Endodermal cell (in vitro differentiated cells): ENCODE measurements at regions not wholly inside any gene's neighbourhood (a gene's known extent, or its start where the extent isn't known, plus 50 kb on each side); places are given as distances from the start of the nearest gene placed in this dataset.
A peak's percentile ranks its signal among the peaks of the same experiment; 100 is the strongest.

Experiments used
- DNase-seq: peaks from one replicate; pipeline ENCODE4 v3.0.0-alpha.2; 2017
- H3K27ac ChIP-seq: 2 replicates; pipeline ENCODE4 v1.5.1; 2013; ENCODE audit warnings: mild to moderate bottlenecking, low read depth, low read length, moderate library complexity
- H3K27me3 ChIP-seq: 2 replicates; pipeline ENCODE4 v1.6.1; 2013; ENCODE audit warnings: mild to moderate bottlenecking, low read length, moderate library complexity; ENCODE audit not compliant: insufficient read depth, control insufficient read depth, poor library complexity, severe bottlenecking
- H3K36me3 ChIP-seq: 2 replicates; pipeline ENCODE4 v1.7.0; 2013; ENCODE audit warnings: mild to moderate bottlenecking, low read length, moderate library complexity; ENCODE audit not compliant: control insufficient read depth, insufficient read depth
- H3K4me1 ChIP-seq: one replicate; pipeline ENCODE4 v1.7.0; 2013; ENCODE audit warnings: low read length; ENCODE audit not compliant: control insufficient read depth, insufficient read depth
- H3K4me3 ChIP-seq: 2 replicates; pipeline ENCODE4 v1.5.1; 2013; ENCODE audit warnings: mild to moderate bottlenecking, low read length, moderate library complexity
- H3K9ac ChIP-seq: 2 replicates; pipeline ENCODE4 v1.6.1; 2013; ENCODE audit warnings: mild to moderate bottlenecking, low read length, moderate library complexity; ENCODE audit not compliant: poor library complexity, severe bottlenecking; ENCODE audit errors: extremely low read depth
- H3K9me3 ChIP-seq: 2 replicates; pipeline ENCODE4 v1.6.1; 2013; ENCODE audit warnings: mild to moderate bottlenecking, low read length, moderate library complexity; ENCODE audit not compliant: control insufficient read depth
- H3K27ac Mint-ChIP-seq: 2 replicates; pipeline ENCODE4 v1.8.0; 2020; ENCODE audit warnings: mixed read lengths
- H3K27me3 Mint-ChIP-seq: 2 replicates; pipeline ENCODE4 v1.8.0; 2021; ENCODE audit warnings: mild to moderate bottlenecking, mixed read lengths; ENCODE audit not compliant: insufficient read depth
- H3K36me3 Mint-ChIP-seq: 2 replicates; pipeline ENCODE4 v1.8.0; 2020; ENCODE audit warnings: low read depth, mixed read lengths
- H3K4me1 Mint-ChIP-seq: 2 replicates; pipeline ENCODE4 v1.8.0; 2020; ENCODE audit warnings: mixed read lengths
- H3K4me3 Mint-ChIP-seq: 2 replicates; pipeline ENCODE4 v1.8.0; 2020; ENCODE audit warnings: mild to moderate bottlenecking, moderate library complexity, mixed read lengths
- H3K9me3 Mint-ChIP-seq: 2 replicates; pipeline ENCODE4 v1.8.0; 2020; ENCODE audit warnings: mild to moderate bottlenecking, mixed read lengths
- WGBS, 2 experiments: methylation state at CpG; one replicate each; pipeline versions ENCODE4 v1.1.5 to v1.1.7; 2013; ENCODE audit warnings: missing lambda C conversion rate in 2 of 2, mixed read lengths in 1 of 2; ENCODE audit not compliant: insufficient coverage in 1 of 2, insufficient read length in 1 of 2; 5-methylcytosine and 5-hydroxymethylcytosine counted together
- TF ChIP-seq, protein P1 (sequence below): fragments of 200-600 bp; sonication (generic); conservative IDR thresholded peaks from 2 replicates; pipeline ENCODE4 v1.5.0; 2021; ENCODE audit warnings: antibody characterized with exemption, mild to moderate bottlenecking

DNA sequence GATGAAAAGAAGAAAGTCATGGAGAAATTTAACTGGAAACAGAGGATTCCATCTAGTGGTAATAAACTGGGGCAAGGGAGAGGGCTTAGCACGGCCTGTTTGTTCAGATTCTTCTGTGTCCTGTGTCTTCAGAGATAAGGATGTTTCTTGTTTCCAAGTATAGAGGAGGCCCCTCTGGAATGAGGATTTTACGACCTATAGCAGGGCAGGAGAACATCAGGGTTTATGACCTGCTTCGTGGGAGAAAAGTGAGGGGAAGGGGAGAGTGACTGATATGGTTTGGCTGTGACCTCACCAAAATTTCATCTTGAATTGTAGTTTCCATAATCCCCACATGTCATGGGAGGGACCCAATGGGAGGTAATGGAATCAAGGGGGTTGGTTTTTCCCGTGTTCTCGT, 93.0 kb upstream of the LDB2 start:
- no peaks in the 10 kb centered on the region for H3K9me3 Mint-ChIP-seq
- Histone ChIP-seq H3K27me3 (no peaks in the 10 kb centered on the region), H3K9ac (no peak overlapping the region), H3K4me3 (no peak overlapping the region), H3K36me3 (no peaks in the 10 kb centered on the region), H3K9me3 (no peaks in the 10 kb centered on the region), H3K27ac (no peak overlapping the region), H3K4me1 (no peaks in the 10 kb centered on the region)
- H3K4me3 Mint-ChIP-seq, result no peak overlapping the region
- H3K27ac Mint-ChIP-seq, result no peak overlapping the region
- TF ChIP-seq, protein P1, sequence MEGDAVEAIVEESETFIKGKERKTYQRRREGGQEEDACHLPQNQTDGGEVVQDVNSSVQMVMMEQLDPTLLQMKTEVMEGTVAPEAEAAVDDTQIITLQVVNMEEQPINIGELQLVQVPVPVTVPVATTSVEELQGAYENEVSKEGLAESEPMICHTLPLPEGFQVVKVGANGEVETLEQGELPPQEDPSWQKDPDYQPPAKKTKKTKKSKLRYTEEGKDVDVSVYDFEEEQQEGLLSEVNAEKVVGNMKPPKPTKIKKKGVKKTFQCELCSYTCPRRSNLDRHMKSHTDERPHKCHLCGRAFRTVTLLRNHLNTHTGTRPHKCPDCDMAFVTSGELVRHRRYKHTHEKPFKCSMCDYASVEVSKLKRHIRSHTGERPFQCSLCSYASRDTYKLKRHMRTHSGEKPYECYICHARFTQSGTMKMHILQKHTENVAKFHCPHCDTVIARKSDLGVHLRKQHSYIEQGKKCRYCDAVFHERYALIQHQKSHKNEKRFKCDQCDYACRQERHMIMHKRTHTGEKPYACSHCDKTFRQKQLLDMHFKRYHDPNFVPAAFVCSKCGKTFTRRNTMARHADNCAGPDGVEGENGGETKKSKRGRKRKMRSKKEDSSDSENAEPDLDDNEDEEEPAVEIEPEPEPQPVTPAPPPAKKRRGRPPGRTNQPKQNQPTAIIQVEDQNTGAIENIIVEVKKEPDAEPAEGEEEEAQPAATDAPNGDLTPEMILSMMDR, result no peak
- H3K4me1 Mint-ChIP-seq, result peaks cover 30% of the 10 kb centered on the region
- peaks cover 32% of the 10 kb centered on the region for H3K27me3 Mint-ChIP-seq
- DNase-seq, result peak; percentile 20
- WGBS, 2 experiments, result 89 to 95% methylated on average over 3 to 5 of the region's 5 CpGs
- H3K36me3 Mint-ChIP-seq, result no peaks in the 10 kb centered on the region

DNA sequence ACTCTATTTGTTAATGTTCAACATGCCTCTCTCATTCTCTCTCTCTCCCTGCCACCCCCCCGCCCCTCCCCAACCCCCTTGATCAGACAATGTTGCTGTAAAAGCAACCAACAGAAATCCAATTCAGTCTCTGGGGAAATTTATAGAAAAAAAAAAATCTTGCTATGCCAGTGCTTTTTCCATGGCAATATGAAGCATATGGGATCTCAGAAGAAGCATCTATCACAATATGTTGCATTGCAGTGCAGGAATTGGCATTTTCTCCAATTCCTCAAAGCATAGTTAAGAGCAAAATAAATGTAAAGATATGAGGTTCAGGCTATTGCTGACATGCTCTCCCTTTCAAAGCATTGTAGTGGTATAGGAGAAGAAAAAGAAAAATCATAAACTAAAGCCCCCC, 90.9 kb upstream of the LDB2 start:
- H3K4me3 Mint-ChIP-seq, result no peak overlapping the region
- H3K9me3 Mint-ChIP-seq, result no peaks in the 10 kb centered on the region
- peaks cover 16% of the 10 kb centered on the region for H3K4me1 Mint-ChIP-seq
- no peak for DNase-seq
- no peak overlapping the region for H3K9ac ChIP-seq
- H3K36me3 ChIP-seq, result no peaks in the 10 kb centered on the region
- H3K36me3 Mint-ChIP-seq, result no peaks in the 10 kb centered on the region
- H3K27me3 Mint-ChIP-seq, result peaks cover 21% of the 10 kb centered on the region
- H3K27ac Mint-ChIP-seq, result no peak overlapping the region
- WGBS, 2 experiments, result 67% methylated on average over 1 of the region's 1 CpG; no CpG with 5 or more reads in 1 of the 2 experiments
- no peaks in the 10 kb centered on the region for H3K4me1 ChIP-seq
- H3K27ac ChIP-seq, result no peak overlapping the region
- TF ChIP-seq, protein P1, result no peak
- H3K4me3 ChIP-seq, result no peak overlapping the region
- H3K27me3 ChIP-seq, result no peaks in the 10 kb centered on the region
- no peaks in the 10 kb centered on the region for H3K9me3 ChIP-seq

- Histone ChIP-seq H3K36me3 (no peaks in the 10 kb centered on the region), H3K9me3 (no peaks in the 10 kb centered on the region), H3K27me3 (no peaks in the 10 kb centered on the region), H3K4me1 (no peaks in the 10 kb centered on the region), H3K9ac (no peak overlapping the region), H3K27ac (no peak overlapping the region), H3K4me3 (no peak overlapping the region)
- Mint-ChIP-seq H3K9me3 (no peaks in the 10 kb centered on the region), H3K4me3 (no peak overlapping the region), H3K36me3 (no peaks in the 10 kb centered on the region), H3K4me1 (peaks cover 10% of the 10 kb centered on the region), H3K27me3 (peaks cover 21% of the 10 kb centered on the region), H3K27ac (no peak overlapping the region)
- 98% methylated on average over 2 of the region's 2 CpGs; no CpG with 5 or more reads in 1 of the 2 experiments for WGBS, 2 experiments
- TF ChIP-seq, protein P1, result no peak
- DNase-seq, result no peak
Observed at GRCh38 chr4:16988814-16989213, 90.4 kb upstream of the LDB2 start.
